GM12878 (cell line): ENCODE measurements at regions not wholly inside any gene's neighbourhood (a gene's known extent, or its start where the extent isn't known, plus 50 kb on each side); places are given as distances from the start of the nearest gene placed in this dataset.
"Not testable (repeated sequence)": the region's sequence is repeated elsewhere in the genome, so short reads cannot be mapped to it uniquely, and the experiment has no call there.

Experiments used
- ATAC-seq: fragments of 200-7000 bp; cut with Tn5 transposase; 3 replicates; pipeline ENCODE4 v1.9.1; 2020; ENCODE audit warnings: mild to moderate bottlenecking, moderate library complexity
- BruUV-seq: library from RNA; stranded (reverse); fragments of 400-500 nt; replicated peaks from 2 replicates; lab custom pipeline; 2021; lab: Mats Ljungman, UMichigan
- CTCF ChIA-PET: fragments of 300-600 bp; sonication (Branson Sonifier 250); formaldehyde crosslinking; extraction: SDS; loops from one replicate; lab custom pipeline; 2021; ENCODE audit warnings: inconsistent platforms; lab: Yijun Ruan, JAX
- POLR2A ChIA-PET: fragments of 350-600 bp; formaldehyde crosslinking; extraction: SDS; loops from one replicate; lab custom pipeline; 2021; ENCODE audit warnings: inconsistent platforms; lab: Charles Lee
- RAD21 ChIA-PET: fragments of 300-600 bp; sonication (Branson Sonifier 250); formaldehyde crosslinking; loops from one replicate; lab custom pipeline; 2023; ENCODE audit warnings: antibody characterized with exemption; ENCODE audit not compliant: unreplicated experiment; lab: Charles Lee
- SMC1A ChIA-PET: fragments of 300-600 bp; sonication (Branson Sonifier 250); formaldehyde crosslinking; loops from one replicate; lab custom pipeline; 2023; ENCODE audit not compliant: unreplicated experiment, uncharacterized antibody; lab: Charles Lee
- DNase-seq: peaks from one replicate; pipeline ENCODE4 v3.0.0-alpha.2; 2011; ENCODE audit warnings: low read depth, low spot score
- FAIRE-seq: peaks from 3 replicates; lab custom pipeline; 2011; peaks lifted over from hg19 to GRCh38; lab: Jason Lieb, UNC
- H2AFZ ChIP-seq: 2 replicates; pipeline ENCODE4 v1.6.0; 2011; ENCODE audit warnings: low read depth, low read length, control low read depth; ENCODE audit not compliant: control insufficient read depth
- H3K27ac ChIP-seq: 2 replicates; pipeline ENCODE4 v1.5.1; 2011; ENCODE audit warnings: control low read depth; ENCODE audit not compliant: control insufficient read depth, insufficient read depth
- H3K27me3 ChIP-seq, 2 experiments: replicated peaks in 1 of 2; 2 replicates each; pipeline versions ENCODE4 v1.6.0 to v1.6.1; 2011; ENCODE audit warnings: low read length in 1 of 2; ENCODE audit not compliant: control insufficient read depth in 2 of 2, insufficient read depth in 2 of 2
- H3K36me3 ChIP-seq, 2 experiments: 2 replicates each; pipeline ENCODE4 v1.5.1; 2011; ENCODE audit warnings: low read length in 1 of 2; ENCODE audit not compliant: control insufficient read depth in 2 of 2, insufficient read depth in 2 of 2
- H3K4me1 ChIP-seq: 2 replicates; pipeline ENCODE4 v1.6.1; 2011; ENCODE audit warnings: mild to moderate bottlenecking, low read length, moderate library complexity, mixed read lengths; ENCODE audit not compliant: control insufficient read depth, insufficient read depth
- H3K4me2 ChIP-seq: 2 replicates; pipeline ENCODE4 v1.6.0; 2011; ENCODE audit warnings: control low read depth; ENCODE audit not compliant: control insufficient read depth, insufficient read depth
- H3K4me3 ChIP-seq: fragments of 200-600 bp; sonication (generic); 2 replicates; pipeline ENCODE4 v1.5.1; 2016
- H3K79me2 ChIP-seq: 2 replicates; pipeline ENCODE4 v1.6.0; 2011; ENCODE audit warnings: low read length; ENCODE audit not compliant: control insufficient read depth, insufficient read depth
- H3K9ac ChIP-seq: 2 replicates; pipeline ENCODE4 v1.8.0; 2011; ENCODE audit warnings: low read length, control low read depth, mixed read lengths; ENCODE audit not compliant: control insufficient read depth, insufficient read depth
- H3K9me3 ChIP-seq: replicated peaks from 3 replicates; pipeline ENCODE4 v1.5.1; 2011; ENCODE audit warnings: mild to moderate bottlenecking, low read length; ENCODE audit not compliant: control insufficient read depth, insufficient read depth
- H4K20me1 ChIP-seq: 2 replicates; pipeline ENCODE4 v1.6.0; 2011; ENCODE audit not compliant: control insufficient read depth, insufficient read depth
- CREB1 ChIP-seq: IDR thresholded peaks from 2 replicates; pipeline ENCODE4 v1.6.1; 2012; ENCODE audit warnings: low read depth, mild to moderate bottlenecking, inconsistent platforms
- CTCF ChIP-seq, 3 experiments: IDR thresholded peaks in 2 of 3; conservative IDR thresholded peaks in 1 of 3; 2 replicates each; pipeline ENCODE4 v1.5.1; 2011; ENCODE audit warnings: low read depth in 3 of 3, low read length in 3 of 3, mild to moderate bottlenecking in 3 of 3, control low read depth in 2 of 3, moderate library complexity in 2 of 3, inconsistent platforms in 1 of 3, mixed read lengths in 1 of 3; ENCODE audit not compliant: control insufficient read depth in 2 of 3, insufficient read depth in 1 of 3; ENCODE audit errors: extremely low read depth in 1 of 3
- E4F1 ChIP-seq: fragments of 450-650 bp; IDR thresholded peaks from 2 replicates; pipeline ENCODE4 v1.6.1; 2018; ENCODE audit warnings: borderline replicate concordance, mild to moderate bottlenecking; ENCODE audit not compliant: partially characterized antibody
- KDM1A ChIP-seq: fragments of 200-600 bp; sonication (generic); IDR thresholded peaks from 2 replicates; pipeline ENCODE4 v1.6.1; 2016; ENCODE audit warnings: borderline replicate concordance
- RCOR1 ChIP-seq: conservative IDR thresholded peaks from 2 replicates; pipeline ENCODE4 v1.6.1; 2012; ENCODE audit warnings: low read depth, low read length, improper control_type of control experiment
- WGBS: methylation state at CpG from one replicate; pipeline ENCODE4 v1.1.6; 2016; ENCODE audit warnings: low lambda C conversion rate; ENCODE audit not compliant: insufficient replicate concordance, insufficient coverage; ENCODE audit errors: missing lambda C conversion rate; 5-methylcytosine and 5-hydroxymethylcytosine counted together
- in situ Hi-C: fragments of 300-500 bp; cut with MboI; formaldehyde crosslinking; loops from 9 replicates; pipeline ENCODE4 v1.14.3; 2018; ENCODE audit warnings: mixed read lengths
- intact Hi-C: fragments of 100-400 bp; cut with micrococcal nuclease; formaldehyde crosslinking; loops from one replicate; pipeline ENCODE4 v1.14.2; 2022; ENCODE audit not compliant: unreplicated experiment

GRCh38 chr6:2575236-2575635 lies 175.5 kb downstream of the MYLK4 start (continued):
- no peak for TF ChIP-seq E4F1

GRCh38 chr6:2569420-2569819 lies 181.3 kb downstream of the MYLK4 start:
- H3K79me2 ChIP-seq, H3K4me1 ChIP-seq, in situ Hi-C loops, H3K27ac ChIP-seq, H3K4me3 ChIP-seq, CTCF ChIA-PET, H3K27me3 ChIP-seq, FAIRE-seq, SMC1A ChIA-PET, H4K20me1 ChIP-seq, H3K9me3 ChIP-seq, ATAC-seq, H2AFZ ChIP-seq, H3K9ac ChIP-seq, BruUV-seq, intact Hi-C loops, H3K4me2 ChIP-seq, DNase-seq, RAD21 ChIA-PET, H3K36me3 ChIP-seq, POLR2A ChIA-PET: not testable (repeated sequence)
- WGBS = 0% methylated on average over 1 of the region's 1 CpG

- RAD21 ChIA-PET = no interaction called here
- no peak for TF ChIP-seq CTCF (IDR thresholded peaks at IDR 0.05 in 2 of 3, conservative IDR thresholded peaks at IDR 0.05 in 1 of 3; ENCODE audit: control insufficient read depth in 2 of 3, extremely low read depth in 1 of 3, insufficient read depth in 1 of 3, low read depth in 3 of 3, low read length in 3 of 3)
- no peak for TF ChIP-seq KDM1A
- TF ChIP-seq CREB1 = no peak
- TF ChIP-seq RCOR1 = no peak
- no peaks in the 10 kb centered on the region for H4K20me1 ChIP-seq
- H3K27ac ChIP-seq = no peak overlapping the region
- no peak overlapping the region for H3K9ac ChIP-seq
- SMC1A ChIA-PET = no interaction called here
- DNase-seq (no peak), ATAC-seq (no peak), FAIRE-seq (no peak)
- H2AFZ ChIP-seq = no peak overlapping the region
- H3K36me3 ChIP-seq = no peaks in the 10 kb centered on the region
- intact Hi-C loops = no loop called here
- 57% methylated on average over 1 of the region's 1 CpG for whole genome bisulfite sequencing
- no peak overlapping the region for H3K4me3 ChIP-seq
- CTCF ChIA-PET = no interaction called here
- in situ Hi-C loops = no loop called here
- POLR2A ChIA-PET = no interaction called here
- no peak overlapping the region for H3K4me2 ChIP-seq
- H3K27me3 ChIP-seq = 0 out of 4 replicates have a peak, but pooled peaks cover 0 to 2% of the 10 kb centered on the region in 2 experiments
- no peaks in the 10 kb centered on the region; the same call in 2 of the 3 replicates for H3K9me3 ChIP-seq
- BruUV-seq = no TSS peak
- H3K79me2 ChIP-seq = no peaks in the 10 kb centered on the region
- peaks cover 3% of the 10 kb centered on the region; the same call in 1 of the 2 replicates for H3K4me1 ChIP-seq
Measured at GRCh38 chr6:2566048-2566447, 184.7 kb downstream of the MYLK4 start.
